ENCODE measurements at regions not wholly inside any gene's neighbourhood (a gene's known extent, or its start where the extent isn't known, plus 50 kb on each side); places are given as distances from the start of the nearest gene placed in this dataset.

GRCh38 chr15:87347806-87348515 lies 908.6 kb downstream of the NTRK3 start:
- no peak for DNase-seq

- DNase-seq, result no peak
Measured at GRCh38 chr15:87345961-87346360, 910.6 kb downstream of the NTRK3 start.

- DNase-seq, result no peak
Measured at GRCh38 chr15:87343966-87344365, 912.6 kb downstream of the NTRK3 start.

GRCh38 chr15:87340370-87340769 lies 916.2 kb downstream of the NTRK3 start:
- DNase-seq, result no peak

GRCh38 chr15:87326269-87326668 lies 930.3 kb downstream of the NTRK3 start:
- no peak for DNase-seq

- no peak for DNase-seq
Measured at GRCh38 chr15:87322870-87323269, 933.7 kb downstream of the NTRK3 start.

- no peak for DNase-seq
Measured at GRCh38 chr15:87322265-87322664, 934.3 kb downstream of the NTRK3 start.

GRCh38 chr15:87317900-87318299 lies 938.6 kb downstream of the NTRK3 start:
- DNase-seq, result no peak

- no peak for DNase-seq
Measured at GRCh38 chr15:87312221-87312620, 944.3 kb downstream of the NTRK3 start.

GRCh38 chr15:87300146-87300545 lies 956.4 kb downstream of the NTRK3 start:
- no peak for DNase-seq

GRCh38 chr15:87294854-87295253 lies 961.7 kb downstream of the NTRK3 start:
- DNase-seq, result no peak

- DNase-seq, result no peak
Measured at GRCh38 chr15:87293031-87293430, 963.5 kb downstream of the NTRK3 start.

- DNase-seq, result no peak
Measured at GRCh38 chr15:87287156-87287555, 969.4 kb downstream of the NTRK3 start.

- DNase-seq, result no peak
Measured at GRCh38 chr15:87269566-87269965, 987.0 kb downstream of the NTRK3 start.

GRCh38 chr15:87268675-87269074 lies 987.9 kb downstream of the NTRK3 start:
- no peak for DNase-seq

- DNase-seq, result no peak
Measured at GRCh38 chr15:87267798-87268197, 988.7 kb downstream of the NTRK3 start.

GRCh38 chr15:87263871-87264270 lies 992.7 kb downstream of the NTRK3 start:
- no peak for DNase-seq

GRCh38 chr15:87263296-87263695 lies 993.2 kb downstream of the NTRK3 start:
- DNase-seq, result no peak

- DNase-seq, result no peak
Measured at GRCh38 chr15:87245592-87245991, 1010.9 kb downstream of the NTRK3 start.

GRCh38 chr15:87243474-87243873 lies 1013.1 kb downstream of the NTRK3 start:
- DNase-seq, result no peak

- no peak for DNase-seq
Measured at GRCh38 chr15:87239582-87240230, 1016.8 kb downstream of the NTRK3 start.

GRCh38 chr15:87238451-87239068 lies 1018.0 kb downstream of the NTRK3 start:
- no peak for DNase-seq

GRCh38 chr15:87228460-87228859 lies 1028.1 kb downstream of the NTRK3 start:
- no peak for DNase-seq

- no peak for DNase-seq
Measured at GRCh38 chr15:87227846-87228245, 1028.7 kb downstream of the NTRK3 start.
